Omental fat pad (tissue), 3 donors: ENCODE measurements at regions not wholly inside any gene's neighbourhood (a gene's known extent, or its start where the extent isn't known, plus 50 kb on each side); places are given as distances from the start of the nearest gene placed in this dataset.

Experiments
- ATAC-seq: fragments of 150-250 bp; one replicate; pipeline ENCODE4 v1.9.1; 2016; ENCODE audit warnings: mild to moderate bottlenecking, moderate library complexity; ENCODE audit not compliant: low FRiP score
- DNase-seq: peaks from one replicate; pipeline ENCODE4 v3.0.0-alpha.2; 2019; ENCODE audit warnings: low spot score
- TF ChIP-seq, protein P1 (sequence below), 3 donors: fragments of 450-650 bp; IDR thresholded peaks; one replicate each; pipeline ENCODE4 v1.5.1; 2016 to 2017; ENCODE audit warnings: antibody characterized with exemption in 3 of 3, mild to moderate bottlenecking in 3 of 3, moderate library complexity in 2 of 3

DNA sequence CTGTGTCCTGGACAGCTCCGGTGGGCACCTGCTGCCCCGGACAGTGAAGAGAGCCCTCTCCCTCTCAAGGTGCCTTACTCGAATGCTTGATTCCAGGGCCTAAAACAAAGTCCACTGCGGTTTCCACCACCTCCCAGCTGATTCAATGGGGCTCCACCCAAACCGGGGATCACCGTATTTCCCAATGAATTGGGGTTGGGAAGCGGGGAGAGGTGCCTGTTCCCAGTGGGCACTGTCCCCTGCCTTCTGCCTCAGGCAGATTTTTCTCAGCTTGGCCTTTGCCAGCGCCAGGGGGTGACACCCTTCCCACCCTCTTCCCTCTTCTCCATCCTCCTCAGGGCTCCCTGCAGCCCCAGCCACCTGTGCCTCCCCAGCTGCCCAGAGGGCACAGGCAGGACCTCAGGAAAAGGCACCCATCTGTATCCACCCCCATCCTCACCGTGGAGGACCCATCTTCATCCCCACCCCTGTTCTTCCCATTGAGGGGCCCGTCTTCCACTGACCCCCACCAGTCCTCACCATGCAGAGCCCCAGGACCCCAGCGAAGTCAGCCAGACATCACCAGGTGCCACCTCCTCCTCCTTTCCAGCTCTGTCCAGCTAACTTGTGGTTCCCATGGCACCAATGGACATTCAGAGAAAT is 66.7 kb upstream of the HPCAL1 start:
- DNase-seq (no peak), ATAC-seq (no peak)
- TF ChIP-seq, protein P1, sequence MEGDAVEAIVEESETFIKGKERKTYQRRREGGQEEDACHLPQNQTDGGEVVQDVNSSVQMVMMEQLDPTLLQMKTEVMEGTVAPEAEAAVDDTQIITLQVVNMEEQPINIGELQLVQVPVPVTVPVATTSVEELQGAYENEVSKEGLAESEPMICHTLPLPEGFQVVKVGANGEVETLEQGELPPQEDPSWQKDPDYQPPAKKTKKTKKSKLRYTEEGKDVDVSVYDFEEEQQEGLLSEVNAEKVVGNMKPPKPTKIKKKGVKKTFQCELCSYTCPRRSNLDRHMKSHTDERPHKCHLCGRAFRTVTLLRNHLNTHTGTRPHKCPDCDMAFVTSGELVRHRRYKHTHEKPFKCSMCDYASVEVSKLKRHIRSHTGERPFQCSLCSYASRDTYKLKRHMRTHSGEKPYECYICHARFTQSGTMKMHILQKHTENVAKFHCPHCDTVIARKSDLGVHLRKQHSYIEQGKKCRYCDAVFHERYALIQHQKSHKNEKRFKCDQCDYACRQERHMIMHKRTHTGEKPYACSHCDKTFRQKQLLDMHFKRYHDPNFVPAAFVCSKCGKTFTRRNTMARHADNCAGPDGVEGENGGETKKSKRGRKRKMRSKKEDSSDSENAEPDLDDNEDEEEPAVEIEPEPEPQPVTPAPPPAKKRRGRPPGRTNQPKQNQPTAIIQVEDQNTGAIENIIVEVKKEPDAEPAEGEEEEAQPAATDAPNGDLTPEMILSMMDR (IDR thresholded peaks at IDR 0.05), result no peak

DNA sequence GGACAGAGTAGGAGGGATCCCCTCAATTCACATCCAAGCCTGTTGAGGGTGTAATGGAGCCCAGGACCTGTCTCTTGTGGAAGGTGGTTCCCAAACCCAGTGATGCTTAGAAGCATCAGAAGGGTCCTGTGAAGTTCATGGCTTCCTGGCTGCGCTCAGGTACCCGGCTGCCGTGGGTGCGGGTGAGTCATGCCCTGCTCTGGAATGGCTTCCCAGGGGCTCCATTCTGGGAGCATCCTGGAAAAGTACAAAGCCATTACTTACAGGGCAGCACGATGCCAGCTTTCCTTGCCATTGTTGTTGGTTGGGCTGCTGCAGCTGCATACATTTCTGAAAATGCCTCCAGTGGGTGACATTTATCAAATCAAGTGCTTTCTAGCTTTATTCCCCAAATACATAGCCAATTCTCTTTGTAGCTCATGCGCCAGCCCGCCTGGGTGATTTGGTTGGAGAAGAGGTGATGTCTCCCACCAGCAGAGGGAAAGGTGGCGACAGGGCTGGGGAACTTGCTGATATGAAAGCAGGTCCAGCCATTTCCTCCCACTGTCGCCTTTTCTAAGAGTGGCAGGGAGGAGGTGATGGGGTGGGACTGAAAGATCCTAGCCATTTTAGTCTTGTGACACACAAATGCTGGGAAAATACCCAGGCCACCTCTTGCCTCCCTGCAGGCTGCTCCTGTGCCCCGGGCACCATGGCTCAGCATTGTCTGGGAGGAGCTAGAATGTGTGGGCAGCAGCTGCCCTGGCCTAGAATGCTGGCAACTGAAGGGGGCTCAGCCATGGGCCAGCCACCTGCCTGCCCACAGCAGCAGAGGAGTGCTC is 65.9 kb upstream of the HPCAL1 start:
- TF ChIP-seq, protein P1 (IDR thresholded peaks at IDR 0.05), result no peak
- ATAC-seq (no peak), DNase-seq (no peak)

DNA sequence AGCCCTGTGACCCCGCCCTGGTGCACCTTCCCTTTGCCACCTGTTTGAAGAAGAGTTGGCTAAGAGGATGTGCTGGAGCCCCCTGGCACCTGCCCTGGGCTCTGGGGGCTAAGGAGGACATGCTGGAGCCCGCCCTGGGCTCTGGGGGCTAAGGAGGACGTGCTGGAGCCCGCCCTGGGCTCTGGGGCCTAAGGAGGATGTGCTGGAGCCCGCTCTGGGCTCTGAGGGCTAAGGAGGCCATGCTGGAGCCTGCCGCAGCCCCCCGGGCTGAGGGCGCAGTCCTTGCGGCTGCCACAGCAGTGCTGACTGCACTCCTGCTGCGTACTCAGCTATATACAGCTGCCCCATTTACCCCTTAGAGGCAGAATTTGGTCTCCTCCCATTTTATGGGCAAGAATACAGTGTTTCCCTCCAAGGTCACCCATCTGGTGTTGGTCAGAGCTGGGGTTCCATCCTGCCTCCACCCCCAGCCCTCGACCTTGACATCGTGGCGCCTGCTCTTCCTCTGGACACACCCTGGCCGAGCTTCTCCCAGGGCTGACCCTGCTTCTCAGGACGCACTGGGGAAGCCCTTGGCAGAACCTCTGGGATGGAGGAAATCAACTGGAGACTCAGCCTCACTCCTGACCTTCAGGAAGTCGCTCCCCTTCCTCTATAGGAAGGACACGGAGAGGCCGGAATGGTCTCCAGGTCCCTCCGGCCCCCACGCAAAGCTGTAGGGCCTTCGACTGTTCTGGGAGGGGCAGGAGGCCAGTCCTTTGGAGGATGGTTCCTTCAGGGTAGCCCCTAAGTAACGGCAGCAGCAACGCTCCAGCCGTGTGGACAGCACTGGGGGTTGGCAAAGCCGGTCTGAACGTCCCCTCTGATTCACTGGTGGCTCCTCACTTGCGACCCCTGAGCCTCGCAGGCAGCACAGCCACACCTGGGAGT is 65.0 kb upstream of the HPCAL1 start:
- ATAC-seq, result no peak
- TF ChIP-seq, protein P1 (IDR thresholded peaks at IDR 0.05), result no peak
- no peak for DNase-seq

DNA sequence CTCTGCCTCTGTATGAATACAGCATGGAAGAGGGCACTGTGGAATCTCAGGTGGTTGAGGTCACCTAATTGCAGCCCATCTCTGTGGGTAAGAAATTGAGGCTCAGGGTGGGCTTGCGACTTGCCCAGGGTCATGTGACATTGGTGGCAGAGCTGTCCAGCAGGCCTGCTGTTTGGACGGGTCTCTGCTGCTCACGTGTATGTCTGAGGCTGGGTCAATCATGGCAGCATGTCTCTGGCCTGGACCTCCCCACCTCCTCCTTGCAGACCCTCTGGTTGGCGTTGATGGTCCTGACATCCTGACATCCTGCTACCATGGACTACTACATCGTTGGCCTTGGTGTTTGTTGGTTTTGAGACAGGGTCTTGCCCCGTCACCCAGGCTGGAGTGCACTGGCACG is 64.3 kb upstream of the HPCAL1 start:
- TF ChIP-seq, protein P1 (IDR thresholded peaks at IDR 0.05), result no peak
- DNase-seq (no peak), ATAC-seq (no peak)

DNA sequence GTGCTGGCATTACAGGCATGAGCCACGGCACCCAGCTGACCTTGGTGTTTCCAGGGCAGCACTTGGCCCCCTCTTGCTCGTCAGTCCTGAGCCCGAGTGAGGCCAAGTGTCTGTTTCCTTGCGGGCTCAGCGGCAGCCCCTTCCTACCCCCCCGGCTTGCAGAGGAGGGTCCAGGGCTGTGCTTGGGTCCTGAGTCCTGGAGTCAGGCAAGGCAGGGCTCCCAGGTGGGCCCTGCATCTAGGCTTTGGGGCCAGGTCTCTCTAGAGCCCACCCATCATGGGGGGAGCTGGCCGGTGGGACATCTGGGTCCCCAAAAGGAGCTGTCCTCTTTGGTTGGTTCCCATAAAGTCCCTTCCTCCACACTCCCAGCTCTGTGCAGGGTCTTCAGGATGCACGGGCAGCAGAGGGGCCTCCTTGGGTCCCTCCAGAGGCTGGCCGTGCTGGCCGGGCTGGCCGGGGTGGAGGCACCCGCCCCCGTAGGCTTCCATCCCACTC is 63.7 kb upstream of the HPCAL1 start:
- DNase-seq (no peak), ATAC-seq (no peak)
- TF ChIP-seq, protein P1 (IDR thresholded peaks at IDR 0.05), result no peak

DNA sequence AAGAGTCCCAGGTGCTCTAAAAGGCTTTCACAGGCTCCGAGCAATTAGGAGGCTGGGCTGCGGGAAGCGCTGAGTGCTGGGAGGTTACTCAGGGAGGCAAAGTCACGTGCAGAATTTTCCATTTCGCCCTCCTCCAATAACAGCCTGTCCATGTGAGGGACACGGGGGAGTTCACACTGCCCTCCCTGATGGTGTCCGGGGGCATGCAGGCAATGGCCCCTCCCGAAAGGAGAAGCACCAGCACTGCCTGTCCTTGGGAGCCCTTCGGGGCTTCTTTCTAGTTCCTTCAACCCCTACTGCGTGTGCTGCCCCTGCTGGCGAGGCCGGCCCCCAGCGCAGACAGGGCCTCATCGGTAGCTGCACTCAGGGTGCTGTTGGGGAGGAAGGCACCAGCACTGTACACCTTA is 63.1 kb upstream of the HPCAL1 start:
- TF ChIP-seq, protein P1 (IDR thresholded peaks at IDR 0.05), result no peak
- ATAC-seq (no peak), DNase-seq (no peak)
